H1 (cell line): ENCODE measurements at regions not wholly inside any gene's neighbourhood (a gene's known extent, or its start where the extent isn't known, plus 50 kb on each side); places are given as distances from the start of the nearest gene placed in this dataset.

Source experiments
- ASH2L ChIP-seq: fragments of 200-600, 300-600 bp; sonication (generic); IDR thresholded peaks from one replicate; pipeline ENCODE4 v1.7.1; 2017; ENCODE audit warnings: low read length
- CHD2 ChIP-seq: IDR thresholded peaks from 2 replicates; pipeline ENCODE4 v1.6.1; 2012; ENCODE audit warnings: low read length, improper control_type of control experiment
- CHD7 ChIP-seq: fragments of 300-600 bp; sonication (generic); IDR thresholded peaks from 2 replicates; pipeline ENCODE4 v1.7.1; 2012; ENCODE audit warnings: low read length, moderate library complexity, mild to moderate bottlenecking, inconsistent platforms; ENCODE audit not compliant: insufficient replicate concordance
- KDM1A ChIP-seq: fragments of 200-600, 300-600 bp; sonication (generic); IDR thresholded peaks from 2 replicates; pipeline ENCODE4 v1.7.1; 2016; ENCODE audit warnings: mild to moderate bottlenecking, low read length, borderline replicate concordance
- POLR2A ChIP-seq, 2 experiments: IDR thresholded peaks; 1 replicate in 1 of 2; 2 replicates in 1 of 2; pipeline ENCODE4 v1.6.1; 2011; ENCODE audit warnings: low read depth in 2 of 2, low read length in 2 of 2, mild to moderate bottlenecking in 2 of 2; ENCODE audit errors: control extremely low read depth in 1 of 2
- SIX5 ChIP-seq: IDR thresholded peaks from 2 replicates; pipeline ENCODE4 v1.6.1; 2011; ENCODE audit warnings: mild to moderate bottlenecking, low read depth, low read length
- TBP ChIP-seq: IDR thresholded peaks from 2 replicates; pipeline ENCODE4 v1.6.1; 2011; ENCODE audit warnings: low read depth, low read length, improper control_type of control experiment
- TCF12 ChIP-seq: IDR thresholded peaks from 2 replicates; pipeline ENCODE4 v1.6.1; 2011; ENCODE audit warnings: low read depth, mild to moderate bottlenecking, low read length

- TF ChIP-seq CHD7 (no peak), POLR2A (IDR thresholded peaks at IDR 0.05; ENCODE audit: control extremely low read depth in 1 of 2, low read depth in 2 of 2, low read length in 2 of 2) (no peak), ASH2L (no peak), CHD2 (no peak), TBP (no peak), KDM1A (no peak), TCF12 (no peak), SIX5 (no peak)
Measured at GRCh38 chr7:138195151-138195571, 118.9 kb downstream of the AKR1D1 start (continued).
